ENCODE measurements at regions not wholly inside any gene's neighbourhood (a gene's known extent, or its start where the extent isn't known, plus 50 kb on each side); places are given as distances from the start of the nearest gene placed in this dataset.
A peak's percentile ranks its signal among the peaks of the same experiment; 100 is the strongest.
"Not testable (repeated sequence)": the region's sequence is repeated elsewhere in the genome, so short reads cannot be mapped to it uniquely, and the experiment has no call there.

GRCh38 chr5:171714261-171714660, 71.4 kb upstream of the SMIM23 start:
- no peak overlapping the region for H3K4me3 ChIP-seq (ENCODE audit: low read length)
- TF ChIP-seq CTCF (IDR thresholded peaks at IDR 0.05; ENCODE audit: insufficient read depth, low read depth, low read length, missing control alignments) = no peak
- DNase-seq (ENCODE audit: low read depth) = no peak

DNA sequence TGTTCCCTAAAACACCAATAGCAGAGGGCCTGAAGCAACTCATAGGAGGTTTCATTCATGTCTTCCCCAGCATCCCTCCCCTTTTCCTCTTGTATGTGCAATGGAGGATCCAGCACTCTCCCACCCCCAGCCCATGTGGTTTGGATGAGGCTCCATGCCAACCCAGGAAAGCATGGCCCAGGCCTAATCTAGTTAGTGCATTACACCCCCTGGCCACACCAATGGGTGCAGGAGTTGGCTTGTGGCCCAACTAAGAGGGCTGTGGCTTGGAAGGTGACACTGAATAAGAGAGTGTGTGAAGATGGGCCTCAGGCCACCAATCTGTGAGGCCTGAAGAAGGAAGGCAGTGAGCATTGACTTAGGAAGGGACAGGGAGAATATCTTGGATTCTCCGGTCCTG, 70.8 kb upstream of the SMIM23 start:
- no peak for DNase-seq (ENCODE audit: low read depth)
- no peak for TF ChIP-seq CTCF (IDR thresholded peaks at IDR 0.05; ENCODE audit: insufficient read depth, low read depth, low read length, missing control alignments)
- H3K4me3 ChIP-seq (ENCODE audit: low read length) = no peak overlapping the region

- H3K4me3 ChIP-seq (ENCODE audit: low read length) = no peak overlapping the region
- no peak for TF ChIP-seq CTCF (IDR thresholded peaks at IDR 0.05; ENCODE audit: insufficient read depth, low read depth, low read length, missing control alignments)
- no peak for DNase-seq (ENCODE audit: low read depth)
Measured at GRCh38 chr5:171715551-171715950, 70.1 kb upstream of the SMIM23 start.

DNA sequence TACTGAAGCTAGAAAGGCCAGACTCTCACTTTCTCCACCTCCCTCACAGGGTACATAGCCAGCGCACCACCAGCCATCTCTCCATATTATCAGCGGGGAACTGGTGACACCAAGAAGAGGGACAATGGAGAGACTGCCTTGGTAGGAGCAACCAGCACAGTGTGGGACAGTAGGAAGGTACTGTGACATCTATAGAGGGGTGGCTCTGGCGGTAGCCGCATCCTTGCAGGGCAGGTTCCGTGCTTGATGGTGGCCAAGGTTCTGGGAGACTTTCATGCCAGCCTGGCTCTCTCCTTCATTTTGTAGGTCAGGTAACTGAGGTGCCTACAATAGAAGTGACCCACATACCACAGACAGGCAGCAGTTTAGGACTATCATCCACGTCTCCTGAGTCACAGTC, 65.5 kb upstream of the SMIM23 start:
- DNase-seq (ENCODE audit: low read depth) = no peak
- TF ChIP-seq CTCF (IDR thresholded peaks at IDR 0.05; ENCODE audit: insufficient read depth, low read depth, low read length, missing control alignments) = no peak
- H3K4me3 ChIP-seq (ENCODE audit: low read length) = no peak overlapping the region

DNA sequence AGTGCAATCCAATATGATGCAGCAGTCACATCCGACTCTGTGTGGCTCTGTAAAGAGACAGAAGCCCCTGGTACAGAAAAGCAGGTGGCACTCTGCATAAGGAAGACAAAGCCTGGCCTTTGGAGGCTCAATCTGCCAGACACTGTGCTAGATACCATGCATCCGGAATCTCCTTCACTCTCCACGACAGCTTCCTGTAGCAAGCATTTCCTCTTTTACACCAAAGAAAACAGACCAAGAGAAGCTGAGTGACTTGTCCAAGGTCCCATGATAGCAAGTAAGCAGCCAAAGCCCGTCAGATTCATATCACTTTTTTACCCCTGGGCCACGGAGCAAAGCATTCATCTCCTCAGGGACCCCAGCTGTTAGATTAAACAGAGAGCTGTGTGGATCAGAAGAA, 64.2 kb upstream of the SMIM23 start:
- no peak for TF ChIP-seq CTCF (IDR thresholded peaks at IDR 0.05; ENCODE audit: insufficient read depth, low read depth, low read length, missing control alignments)
- DNase-seq (ENCODE audit: low read depth) = no peak
- H3K4me3 ChIP-seq (ENCODE audit: low read length) = no peak overlapping the region

DNA sequence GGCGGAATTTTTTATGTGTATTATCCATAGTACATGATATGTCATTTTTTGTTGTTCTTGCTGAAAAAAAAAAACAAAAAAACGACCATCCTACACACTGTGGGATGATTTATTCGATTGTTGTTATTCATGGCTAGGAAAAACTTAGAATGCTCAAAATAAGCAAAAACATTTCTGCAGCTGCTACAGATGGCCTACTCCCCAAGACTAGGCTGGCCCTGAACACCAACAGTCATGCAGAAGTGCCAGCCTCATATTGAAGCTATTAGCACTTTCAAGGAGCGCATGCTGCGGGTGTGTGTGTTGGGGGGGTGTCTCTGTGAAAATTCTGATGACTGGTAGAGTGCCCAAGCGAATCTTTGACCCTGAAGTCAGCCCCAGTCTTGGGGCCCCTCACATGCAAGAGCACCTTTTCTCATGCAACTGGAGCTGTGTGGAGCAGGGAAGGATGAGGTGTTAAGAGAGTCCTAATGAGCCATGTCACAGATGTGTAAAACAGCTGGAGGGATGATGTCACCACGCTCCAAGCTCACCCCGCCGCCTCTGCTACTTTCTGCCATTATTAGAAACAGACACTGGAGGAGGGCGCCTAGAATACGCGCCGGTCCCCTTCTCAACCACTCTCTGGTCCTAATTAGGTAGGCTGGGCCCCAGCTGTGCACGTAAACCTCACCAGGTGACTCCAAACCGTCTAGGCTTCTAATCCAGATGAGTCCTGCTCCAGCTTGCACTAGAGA, 61.0 kb upstream of the SMIM23 start:
- no peak overlapping the region for H3K4me3 ChIP-seq (ENCODE audit: low read length)
- DNase-seq (ENCODE audit: low read depth) = peak; percentile 13
- no peak for TF ChIP-seq CTCF (IDR thresholded peaks at IDR 0.05; ENCODE audit: insufficient read depth, low read depth, low read length, missing control alignments)

DNA sequence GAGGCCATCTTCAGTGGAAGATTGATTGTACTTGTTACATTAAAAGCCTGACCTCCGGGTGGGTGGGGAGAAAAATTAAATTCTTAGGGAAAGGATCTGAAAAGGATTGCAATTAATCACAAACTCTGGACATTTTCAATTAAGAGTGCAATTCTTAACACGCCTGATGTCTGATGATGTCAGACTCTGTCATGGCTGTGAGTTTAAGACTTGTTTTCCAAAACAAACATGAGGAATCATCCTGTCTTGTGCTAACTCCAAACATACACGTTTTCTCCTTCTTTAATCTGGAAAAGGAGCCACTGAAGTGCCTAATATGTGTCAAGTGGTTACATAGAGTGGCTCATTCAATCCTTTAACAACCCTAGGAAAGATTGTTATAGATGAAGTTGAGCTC, 60.4 kb upstream of the SMIM23 start:
- no peak overlapping the region for H3K4me3 ChIP-seq (ENCODE audit: low read length)
- DNase-seq (ENCODE audit: low read depth) = peak; percentile 60
- TF ChIP-seq CTCF (IDR thresholded peaks at IDR 0.05; ENCODE audit: insufficient read depth, low read depth, low read length, missing control alignments) = no peak

- H3K4me3 ChIP-seq (ENCODE audit: low read length); DNase-seq (ENCODE audit: low read depth): not testable (repeated sequence)
Measured at GRCh38 chr5:171726819-171727218, 58.8 kb upstream of the SMIM23 start.

All from epithelial cell of esophagus (primary cell).